ENCODE measurements at regions not wholly inside any gene's neighbourhood (a gene's known extent, or its start where the extent isn't known, plus 50 kb on each side); places are given as distances from the start of the nearest gene placed in this dataset.

GRCh38 chr18:70672581-70672980, 383.7 kb downstream of the SOCS6 start:
- no peak for DNase-seq (ENCODE audit: low read depth in 2 of 2)

GRCh38 chr18:70671889-70672565, 383.2 kb downstream of the SOCS6 start:
- no peak for DNase-seq (ENCODE audit: low read depth in 2 of 2)

DNA sequence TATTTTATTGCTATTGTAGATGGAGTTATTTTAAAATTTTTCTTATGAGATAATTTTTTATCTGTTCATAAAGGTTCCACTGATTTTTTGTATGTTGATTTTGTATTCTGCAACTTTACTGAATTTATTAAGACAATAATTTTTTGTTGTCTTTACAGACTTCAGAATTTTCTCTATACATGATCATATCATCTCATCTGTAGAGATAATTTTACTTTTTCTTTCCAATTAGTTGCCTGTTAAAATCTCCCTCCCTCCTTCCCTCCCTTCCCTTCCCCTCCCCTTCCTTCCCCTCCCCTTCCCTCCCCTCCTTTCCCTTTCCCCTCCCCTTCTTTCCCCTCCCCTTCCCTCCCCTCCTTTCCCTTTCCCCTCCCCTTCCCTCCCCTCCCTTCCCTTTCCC, 378.1 kb downstream of the SOCS6 start:
- DNase-seq (ENCODE audit: low read depth in 2 of 2) = no peak

- no peak for DNase-seq (ENCODE audit: low read depth in 2 of 2)
These were observed 374.3 kb downstream of the SOCS6 start for GRCh38 chr18:70663141-70663540.

GRCh38 chr18:70662588-70662987, 373.7 kb downstream of the SOCS6 start:
- no peak for DNase-seq (ENCODE audit: low read depth in 2 of 2)

DNA sequence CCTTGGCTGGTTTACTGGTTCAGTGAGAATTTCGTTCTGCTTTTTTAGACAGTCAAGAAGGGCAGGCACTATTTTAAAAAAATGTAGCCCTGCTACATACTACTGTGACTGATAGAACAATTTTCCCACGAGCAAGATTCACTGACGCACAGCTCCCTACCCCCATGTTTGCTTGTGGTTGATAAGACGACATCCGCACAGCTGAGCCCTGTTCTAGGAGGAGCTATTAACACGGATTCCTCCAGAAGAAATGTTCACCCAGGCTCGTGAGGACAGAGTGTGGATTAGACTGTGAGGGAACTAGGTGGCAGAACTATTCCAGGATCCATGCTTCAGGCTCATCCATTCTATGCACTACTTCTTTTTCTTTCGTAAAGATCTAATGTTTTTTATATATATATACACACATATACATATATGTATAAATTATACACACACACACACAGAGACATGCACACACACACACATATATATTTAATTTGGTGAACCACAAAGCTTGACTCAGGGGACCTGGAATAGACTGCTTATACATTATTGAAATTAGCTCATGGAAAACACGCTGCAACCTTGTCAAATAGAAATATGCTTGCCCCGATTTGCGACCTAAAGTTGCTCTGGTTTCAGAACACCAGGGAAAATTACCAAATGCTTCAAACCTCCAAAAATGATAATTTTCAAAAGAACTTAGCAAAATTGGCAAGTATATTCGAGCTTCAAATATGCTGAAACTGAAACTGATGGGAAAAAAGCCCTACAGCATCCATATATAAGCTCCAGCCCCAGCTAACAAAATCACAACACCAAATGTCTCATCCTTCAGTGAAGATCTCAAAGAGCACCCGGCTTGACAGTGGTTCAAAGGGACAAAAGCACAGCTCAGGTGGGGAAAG, 370.4 kb downstream of the SOCS6 start:
- DNase-seq (ENCODE audit: low read depth in 2 of 2) = no peak

- no peak for DNase-seq (ENCODE audit: low read depth in 2 of 2)
These were observed 364.8 kb downstream of the SOCS6 start for GRCh38 chr18:70653671-70654070.

- no peak for DNase-seq (ENCODE audit: low read depth in 2 of 2)
These were observed 362.0 kb downstream of the SOCS6 start for GRCh38 chr18:70650878-70651277.

- DNase-seq (ENCODE audit: low read depth in 2 of 2) = no peak
These were observed 360.8 kb downstream of the SOCS6 start for GRCh38 chr18:70649683-70650082.

DNA sequence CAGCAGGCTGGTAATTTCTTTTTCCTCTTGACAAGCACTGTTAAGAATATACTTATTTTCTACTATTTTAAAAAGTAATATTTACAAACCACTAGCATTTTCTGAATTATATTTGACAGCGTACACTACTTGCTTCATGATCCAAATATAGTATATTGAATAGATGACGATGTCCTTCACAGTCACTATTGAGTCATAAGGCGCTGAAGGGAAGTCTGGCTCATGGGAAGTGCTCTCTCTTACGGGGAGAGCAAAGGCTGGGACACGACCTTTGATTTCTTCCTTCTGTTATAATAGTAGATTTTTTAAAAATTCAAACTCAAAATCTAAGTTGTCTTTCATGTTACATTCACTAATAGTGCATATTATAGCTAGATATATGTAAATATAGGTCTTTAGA, 357.1 kb downstream of the SOCS6 start:
- DNase-seq (ENCODE audit: low read depth in 2 of 2) = no peak

GRCh38 chr18:70643812-70644211, 355.0 kb downstream of the SOCS6 start:
- DNase-seq (ENCODE audit: low read depth in 2 of 2) = no peak

DNA sequence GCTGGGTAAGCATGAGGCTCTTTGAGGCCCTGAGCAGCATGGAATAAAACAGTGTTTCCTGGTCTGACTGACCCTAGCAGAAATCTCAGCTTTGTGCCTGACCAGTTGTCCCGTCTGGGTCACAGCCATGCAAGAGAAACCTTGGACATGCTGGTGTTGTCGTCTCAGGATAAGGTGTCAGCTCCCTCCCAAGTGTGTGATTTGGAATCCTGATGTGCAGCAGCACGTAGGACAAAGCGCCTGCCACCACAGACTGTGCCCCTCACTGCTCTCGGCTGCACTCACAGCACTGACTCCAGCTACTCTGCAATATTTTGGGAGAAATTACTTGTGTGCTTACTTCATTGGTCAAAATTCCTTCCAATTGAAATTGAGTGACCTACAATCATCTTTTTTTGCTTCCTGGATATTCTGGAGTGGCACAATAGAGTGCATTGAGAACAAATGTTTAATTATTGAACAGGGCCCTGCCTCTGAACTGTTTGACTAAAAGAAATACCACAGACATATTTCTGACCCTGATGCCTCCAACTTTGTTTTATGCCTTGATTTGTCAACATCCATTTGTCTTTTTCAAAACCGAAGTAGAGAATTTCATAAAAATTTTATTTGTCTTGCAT, 352.4 kb downstream of the SOCS6 start:
- DNase-seq (ENCODE audit: low read depth in 2 of 2) = no peak

DNA sequence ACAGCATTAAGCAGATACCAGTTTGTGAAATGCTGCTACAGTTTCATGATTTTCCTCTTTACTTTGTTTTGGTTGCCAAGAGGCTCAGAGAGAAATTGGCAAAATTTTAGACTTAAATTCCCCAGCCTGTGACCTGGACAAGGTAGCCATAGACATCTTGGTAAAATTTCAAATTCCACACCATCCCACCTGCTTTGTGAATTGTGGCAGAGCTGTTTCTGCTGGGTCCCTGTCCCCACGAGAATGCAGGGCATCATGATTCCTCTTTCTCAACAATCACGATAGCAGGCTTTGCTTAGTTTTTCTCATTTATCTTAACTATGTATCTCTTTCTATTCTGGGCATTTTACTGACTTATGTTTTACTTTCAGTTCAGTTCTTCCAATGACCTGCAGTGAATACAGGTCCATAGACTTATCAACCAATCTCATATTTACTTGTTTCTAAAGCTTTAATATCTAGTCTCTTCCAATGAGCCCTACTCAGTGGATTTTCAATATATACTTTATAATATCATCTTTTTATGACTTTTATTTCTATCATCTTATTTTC, 351.6 kb downstream of the SOCS6 start:
- DNase-seq (ENCODE audit: low read depth in 2 of 2) = no peak

DNA sequence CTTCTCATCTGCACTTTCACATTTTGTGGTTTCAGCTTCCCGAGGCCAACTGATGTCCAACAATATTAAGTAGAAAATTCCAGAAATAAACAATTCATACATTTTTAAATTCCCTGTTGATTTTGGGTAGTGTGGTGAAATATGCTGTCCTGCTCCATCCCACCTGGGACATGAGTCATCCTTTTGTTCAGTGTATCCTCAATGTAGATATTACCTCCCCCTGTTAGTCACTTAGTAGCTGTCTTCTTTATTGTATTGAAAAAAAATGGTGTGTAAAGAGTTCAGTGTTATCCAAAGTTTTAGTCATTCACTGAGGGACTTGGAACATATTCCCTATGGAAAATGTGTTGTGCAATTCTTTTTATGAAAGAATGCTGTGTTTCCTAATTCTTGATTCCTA, 348.1 kb downstream of the SOCS6 start:
- no peak for DNase-seq (ENCODE audit: low read depth in 2 of 2)

DNA sequence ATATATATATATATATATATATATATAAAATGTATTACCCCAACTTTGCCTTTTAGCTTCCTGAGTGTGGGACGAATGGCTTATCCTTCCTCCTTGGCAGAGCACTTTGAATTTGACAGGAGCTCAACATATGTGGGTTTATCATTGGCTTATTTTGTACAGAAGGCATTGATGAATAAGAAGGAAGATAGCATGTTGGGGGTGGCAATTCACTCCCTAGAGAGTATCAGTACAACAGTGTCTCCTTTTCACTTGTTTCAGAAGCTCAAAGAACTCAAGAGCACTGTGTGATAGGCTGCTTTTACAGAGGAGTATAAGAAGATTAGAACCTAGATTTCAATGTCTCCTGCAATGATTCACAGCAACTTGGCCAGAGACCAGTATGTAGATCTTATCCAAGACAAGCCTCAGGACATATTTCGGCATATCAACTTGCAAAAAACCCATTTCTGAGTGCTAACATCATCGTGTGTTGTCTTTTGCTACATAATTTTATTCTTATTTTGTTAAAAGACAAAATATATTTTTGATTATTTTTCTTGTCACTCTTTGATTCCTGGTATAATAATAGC, 345.8 kb downstream of the SOCS6 start:
- DNase-seq (ENCODE audit: low read depth in 2 of 2) = no peak

GRCh38 chr18:70627182-70627802, 338.4 kb downstream of the SOCS6 start:
- DNase-seq (ENCODE audit: low read depth in 2 of 2) = no peak

- no peak for DNase-seq (ENCODE audit: low read depth in 2 of 2)
These were observed 334.0 kb downstream of the SOCS6 start for GRCh38 chr18:70622622-70623419.

DNA sequence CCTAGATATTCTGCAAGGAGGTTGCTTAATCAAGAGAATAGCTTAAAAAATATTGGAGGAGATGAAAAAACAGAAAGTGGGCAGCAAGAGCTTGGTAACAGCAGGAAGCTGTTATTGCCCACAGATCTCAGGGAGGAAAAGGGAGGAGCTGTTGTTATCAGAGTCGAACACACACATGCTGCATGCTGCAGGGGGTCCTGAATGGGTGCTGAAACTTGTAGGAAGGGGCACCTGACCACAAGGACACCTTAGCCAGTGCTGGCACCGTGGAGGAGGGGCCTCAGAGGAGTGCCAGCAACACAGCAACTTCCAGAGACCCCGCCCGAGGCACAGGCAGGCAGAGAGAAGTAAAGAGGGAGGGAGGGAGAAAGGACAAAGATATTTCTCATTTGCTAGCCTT, 332.9 kb downstream of the SOCS6 start:
- DNase-seq (ENCODE audit: low read depth in 2 of 2) = no peak

- DNase-seq (ENCODE audit: low read depth in 2 of 2) = no peak
These were observed 332.2 kb downstream of the SOCS6 start for GRCh38 chr18:70620837-70621612.

Measured in stimulated activated CD8-positive, alpha-beta memory T cell treated with anti-CD3 and anti-CD28 coated beads, Interleukin-15, amount 100 ng/mL, for 4 hours (primary cell).